GM12892 (cell line): ENCODE measurements at regions not wholly inside any gene's neighbourhood (a gene's known extent, or its start where the extent isn't known, plus 50 kb on each side); places are given as distances from the start of the nearest gene placed in this dataset.

Source experiments
- POLR2AphosphoS5 ChIP-seq: IDR thresholded peaks from 2 replicates; pipeline ENCODE4 v1.6.1; 2011; ENCODE audit warnings: low read depth, low read length, control low read depth
- TAF1 ChIP-seq: IDR thresholded peaks from 2 replicates; pipeline ENCODE4 v1.6.1; 2011; ENCODE audit warnings: low read depth, mild to moderate bottlenecking, control low read depth, low read length, borderline replicate concordance

DNA sequence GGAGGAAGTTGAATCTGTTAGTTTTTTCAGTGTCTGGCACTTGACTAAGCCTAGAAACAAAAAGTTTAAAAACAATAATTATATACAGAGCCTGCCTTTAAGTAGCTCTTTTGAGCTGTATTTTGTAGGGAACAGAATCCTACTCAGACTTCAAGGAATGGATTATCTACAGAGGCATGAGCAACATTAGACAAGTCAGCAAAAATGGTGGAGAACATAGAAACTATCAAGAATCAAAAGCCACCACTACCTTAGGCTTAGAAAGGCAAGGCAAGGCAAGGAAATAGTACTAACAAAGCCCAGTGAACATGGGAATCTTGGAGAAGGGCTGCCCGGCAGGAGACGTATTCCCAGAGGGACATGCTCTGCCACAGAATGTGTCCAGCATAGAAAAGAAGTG lies 353.6 kb upstream of the FAT3 start:
- TF ChIP-seq POLR2AphosphoS5: no peak
- TF ChIP-seq TAF1: no peak
